HG03196 (cell line): ENCODE measurements at regions not wholly inside any gene's neighbourhood (a gene's known extent, or its start where the extent isn't known, plus 50 kb on each side); places are given as distances from the start of the nearest gene placed in this dataset.
"Not testable (repeated sequence)": the region's sequence is repeated elsewhere in the genome, so short reads cannot be mapped to it uniquely, and the experiment has no call there.

Experiments used
- ATAC-seq: cut with Tn5 transposase; IDR thresholded peaks from one replicate; pipeline ENCODE4 v1.9.1; 2021; ENCODE audit not compliant: unreplicated experiment

- ATAC-seq: no peak
Measured at GRCh38 chrX:4710618-4711433, 997.4 kb upstream of the PRKX start.

DNA sequence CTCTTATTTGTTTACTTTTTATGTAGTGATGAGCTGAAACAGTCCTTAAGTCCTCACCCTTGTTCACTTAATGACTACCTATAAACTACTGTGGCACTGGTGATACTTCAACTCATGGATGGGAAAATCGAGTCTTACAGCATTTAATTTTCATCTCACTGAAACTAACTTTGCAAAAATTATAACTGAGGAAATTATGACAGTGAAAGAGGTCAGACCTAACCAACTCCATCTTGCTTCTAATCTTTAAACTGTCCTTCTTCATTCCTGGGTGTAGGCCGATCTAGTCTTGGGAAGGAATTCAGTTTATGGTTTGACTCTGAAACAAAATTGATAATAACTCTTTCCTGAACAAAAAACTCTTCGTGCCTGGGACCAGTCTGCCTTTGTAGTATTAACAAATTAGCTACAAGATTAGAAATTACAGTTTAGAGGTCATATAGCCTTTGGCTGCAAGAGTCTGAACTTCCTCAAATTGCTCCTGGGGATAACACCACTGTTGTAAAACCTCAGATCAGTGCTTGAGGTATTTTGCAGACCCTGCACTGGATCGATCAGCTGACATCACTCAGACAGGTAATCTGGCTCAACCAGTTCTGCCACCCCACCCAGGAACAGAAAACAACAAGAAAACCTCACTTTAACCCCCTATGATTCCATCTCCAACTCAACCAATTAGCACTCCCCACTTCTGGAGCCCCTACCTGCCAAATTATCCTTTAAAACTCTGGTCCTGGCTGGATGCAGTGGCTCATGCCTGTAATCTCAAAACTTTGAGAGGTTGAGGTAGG, 995.7 kb upstream of the PRKX start:
- no peak for ATAC-seq

GRCh38 chrX:4706961-4707360, 993.5 kb upstream of the PRKX start:
- ATAC-seq: no peak

- no peak for ATAC-seq
Measured at GRCh38 chrX:4690521-4690920, 977.1 kb upstream of the PRKX start.

GRCh38 chrX:4682636-4683035, 969.2 kb upstream of the PRKX start:
- no peak for ATAC-seq

DNA sequence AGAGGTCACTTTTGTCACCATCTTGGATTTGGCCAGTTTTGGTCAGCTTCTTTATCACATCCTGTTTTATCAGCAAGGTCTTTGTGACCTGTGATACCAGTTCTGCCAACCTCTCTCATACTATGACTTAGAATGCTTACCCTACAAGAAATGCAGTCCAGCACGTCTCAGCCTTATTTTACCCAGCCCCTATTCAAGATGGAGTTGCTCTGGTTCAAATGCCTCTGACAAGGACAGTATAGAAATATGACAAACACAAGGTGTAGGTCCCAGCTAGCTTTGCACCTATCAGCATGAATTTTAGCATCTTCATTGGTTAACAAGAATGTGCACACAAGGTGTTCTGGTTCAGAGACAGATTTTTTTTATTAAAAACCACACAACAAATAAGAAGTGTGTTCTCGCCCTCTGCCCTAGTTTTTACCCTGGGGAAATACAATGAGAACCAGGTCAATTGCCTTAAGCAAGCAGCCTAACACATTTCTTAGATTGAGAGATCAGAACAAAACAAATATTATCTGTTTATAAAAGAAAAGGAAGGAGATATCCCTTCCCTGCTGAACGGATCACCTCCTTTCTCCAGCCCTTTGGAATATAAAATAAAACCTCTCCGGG, 962.3 kb upstream of the PRKX start:
- no peak for ATAC-seq

- no peak for ATAC-seq
Measured at GRCh38 chrX:4674028-4674782, 960.8 kb upstream of the PRKX start.

GRCh38 chrX:4671344-4671743, 957.9 kb upstream of the PRKX start:
- ATAC-seq: no peak

- ATAC-seq: no peak
Measured at GRCh38 chrX:4670606-4671005, 957.2 kb upstream of the PRKX start.

- no peak for ATAC-seq
Measured at GRCh38 chrX:4668802-4669536, 955.5 kb upstream of the PRKX start.

DNA sequence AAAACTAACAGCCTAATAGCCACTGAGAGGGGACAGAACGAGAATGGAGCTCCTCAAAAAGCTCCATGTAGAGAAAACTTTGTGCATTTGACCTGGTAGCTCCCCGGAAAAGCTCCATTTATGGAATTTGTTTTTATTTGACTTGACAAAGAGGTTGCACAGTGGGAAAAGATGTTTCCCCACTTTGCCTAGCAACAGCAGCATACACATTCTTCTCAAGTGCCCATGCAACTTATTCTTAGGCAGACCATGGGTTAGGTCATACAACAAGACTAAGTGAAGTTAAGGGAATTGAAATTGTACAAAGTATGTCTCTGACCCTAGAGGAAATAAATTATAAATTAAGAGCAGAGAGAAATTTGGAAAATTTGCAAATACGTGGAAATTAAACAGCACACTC, 949.6 kb upstream of the PRKX start:
- no peak for ATAC-seq

- ATAC-seq: no peak
Measured at GRCh38 chrX:4661771-4662170, 948.3 kb upstream of the PRKX start.

GRCh38 chrX:4656419-4656818, 943.0 kb upstream of the PRKX start:
- ATAC-seq: no peak

GRCh38 chrX:4655743-4656142, 942.3 kb upstream of the PRKX start:
- no peak for ATAC-seq

- ATAC-seq: no peak
Measured at GRCh38 chrX:4642114-4642513, 928.7 kb upstream of the PRKX start.

GRCh38 chrX:4638036-4638435, 924.6 kb upstream of the PRKX start:
- ATAC-seq: no peak

DNA sequence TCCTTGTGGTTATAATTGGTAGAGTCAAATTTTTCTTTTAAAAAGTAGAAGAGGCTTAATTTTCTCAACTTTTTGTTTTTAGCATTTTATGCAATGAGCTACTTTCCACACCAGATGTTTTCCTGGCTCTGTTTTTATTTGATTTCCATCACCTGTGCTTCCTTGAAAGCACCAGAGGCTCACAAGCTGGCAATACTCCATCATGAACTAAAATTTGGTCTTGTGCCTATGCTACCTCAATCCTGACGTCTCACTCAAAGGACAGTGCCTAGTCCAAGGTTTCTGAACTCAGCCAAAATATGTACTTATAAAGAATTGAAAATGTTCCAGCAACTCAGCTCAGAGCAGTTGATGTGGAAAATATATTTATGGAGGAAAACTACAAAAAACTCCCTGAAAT, 914.0 kb upstream of the PRKX start:
- no peak for ATAC-seq

- no peak for ATAC-seq
Measured at GRCh38 chrX:4622486-4623167, 909.2 kb upstream of the PRKX start.

DNA sequence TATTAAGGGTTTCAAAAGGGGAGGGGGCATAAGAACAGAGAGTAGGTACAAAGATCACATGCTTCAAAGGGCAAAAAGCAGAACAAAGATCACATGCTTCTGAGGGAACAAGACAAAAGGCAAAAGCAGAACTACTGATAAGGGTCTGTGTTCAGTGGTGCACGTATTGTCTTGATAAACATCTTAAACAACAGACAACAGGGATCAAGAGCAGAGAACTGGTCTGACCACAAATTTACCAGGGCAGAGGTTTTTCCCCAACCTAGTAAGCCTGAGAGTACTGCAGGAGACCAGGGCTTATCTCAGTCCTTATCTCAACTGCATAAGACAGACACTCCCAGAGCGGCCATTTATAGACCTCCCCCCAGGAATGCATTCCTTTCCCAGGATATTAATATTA, 900.2 kb upstream of the PRKX start:
- ATAC-seq: not testable (repeated sequence)

DNA sequence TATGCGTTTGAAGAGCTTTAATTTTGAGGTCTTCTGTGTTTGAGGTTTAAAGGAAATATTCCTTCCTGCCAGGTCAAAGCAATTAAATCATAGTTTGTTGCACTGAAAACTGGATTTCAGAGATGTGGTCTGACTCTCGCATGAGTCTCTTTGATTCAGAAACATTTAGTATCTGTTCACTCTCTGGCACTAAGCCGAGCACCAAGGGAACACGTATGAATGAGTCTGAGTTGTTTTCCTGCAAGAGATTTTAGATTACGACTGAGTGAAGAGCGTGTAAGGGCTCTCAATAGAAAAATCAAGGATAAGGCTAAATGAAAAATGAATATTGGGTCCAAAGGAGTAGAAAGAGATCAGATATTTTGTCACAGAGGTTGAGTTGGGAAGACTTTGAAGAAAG, 875.4 kb upstream of the PRKX start:
- ATAC-seq: no peak
